Kidney (tissue), 13 donors: ENCODE measurements at regions not wholly inside any gene's neighbourhood (a gene's known extent, or its start where the extent isn't known, plus 50 kb on each side); places are given as distances from the start of the nearest gene placed in this dataset.

Experiments
- DNase-seq, 5 donors: peaks; one replicate each; pipeline ENCODE4 v3.0.0-alpha.2; 2013 to 2020
- FAIRE-seq: peaks from 2 replicates; lab custom pipeline; 2012; peaks lifted over from hg19 to GRCh38; lab: Jason Lieb, UNC
- H3K27ac ChIP-seq, 2 donors: one replicate each; pipeline ENCODE4 v1.7.0; 2013; ENCODE audit warnings: low read depth in 2 of 2, low read length in 2 of 2, inconsistent platforms in 1 of 2
- H3K27me3 ChIP-seq: one replicate; pipeline ENCODE4 v1.7.1; 2013; ENCODE audit warnings: low read length, inconsistent platforms; ENCODE audit not compliant: control insufficient read depth, insufficient read depth
- H3K36me3 ChIP-seq, 3 donors: one replicate each; pipeline versions ENCODE4 v1.7.0 to v1.7.1; 2013; ENCODE audit warnings: low read length in 3 of 3, control low read depth in 1 of 3, inconsistent platforms in 1 of 3; ENCODE audit not compliant: insufficient read depth in 3 of 3, control insufficient read depth in 2 of 3
- H3K4me1 ChIP-seq, 3 donors: one replicate each; pipeline versions ENCODE4 v1.7.0 to v1.7.1; 2013; ENCODE audit warnings: low read length in 3 of 3, inconsistent platforms in 1 of 3, low read depth in 1 of 3; ENCODE audit not compliant: control insufficient read depth in 2 of 3, insufficient read depth in 2 of 3
- H3K4me3 ChIP-seq, 3 donors: one replicate each; pipeline versions ENCODE4 v1.7.0 to v1.8.1; 2013; ENCODE audit warnings: low read length in 3 of 3, control low read depth in 1 of 3, inconsistent platforms in 1 of 3
- H3K9ac ChIP-seq, 3 donors: one replicate each; pipeline versions ENCODE4 v1.7.0 to v1.7.1; 2013; ENCODE audit warnings: low read length in 3 of 3, control low read depth in 1 of 3, inconsistent platforms in 1 of 3
- H3K9me3 ChIP-seq, 3 donors: one replicate each; pipeline versions ENCODE4 v1.7.0 to v1.7.1; 2013; ENCODE audit warnings: low read length in 3 of 3, control low read depth in 1 of 3, inconsistent platforms in 1 of 3; ENCODE audit not compliant: control insufficient read depth in 2 of 3, insufficient read depth in 1 of 3
- CTCF ChIP-seq: IDR thresholded peaks from 3 replicates; pipeline ENCODE4 v1.5.1; 2012; ENCODE audit warnings: mild to moderate bottlenecking, moderate library complexity, borderline replicate concordance; ENCODE audit not compliant: insufficient read depth; ENCODE audit errors: extremely low read depth
- intact Hi-C: fragments of 100-400 bp; cut with DNase I; formaldehyde crosslinking; loops from one replicate; pipeline ENCODE4 v1.11.1; 2022
- donor health status: control.
- donor health status: control.
- donor health status: control.
- donor health status: control.
- donor health status: control.
- donor health status: DM: yes; HTN: yes; CAD: no.
- donor health status: Normal renal cell carcinoma (clear cell type).

DNA sequence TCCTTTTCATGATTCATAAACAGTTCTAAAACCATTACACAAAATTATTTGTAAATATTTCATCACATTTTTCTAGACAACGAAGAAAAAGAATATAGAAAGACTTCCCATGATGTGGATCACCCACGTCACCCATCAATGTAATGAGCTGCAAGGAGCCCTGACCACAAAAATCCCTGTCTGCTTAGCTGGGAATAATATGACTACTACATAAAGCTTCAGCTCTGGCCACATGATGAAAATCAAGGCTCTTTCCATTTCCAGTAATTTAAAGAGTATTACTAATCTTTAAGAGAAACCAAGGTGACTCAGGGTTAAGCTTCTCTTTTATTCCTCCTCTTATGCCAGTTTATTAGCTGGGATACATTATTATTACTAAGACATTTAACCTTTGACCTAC lies 180.8 kb upstream of the CACNA2D1 start:
- no peak overlapping the region for H3K4me3 ChIP-seq
- no peaks in the 10 kb centered on the region for H3K9me3 ChIP-seq
- no peak for TF ChIP-seq CTCF
- H3K36me3 ChIP-seq = no peaks in the 10 kb centered on the region
- H3K27me3 ChIP-seq = no peaks in the 10 kb centered on the region
- H3K9ac ChIP-seq = no peak overlapping the region
- intact Hi-C loops = no loop called here
- no peak for FAIRE-seq
- DNase-seq = no peak
- H3K27ac ChIP-seq = no peak overlapping the region
- no peaks in the 10 kb centered on the region for H3K4me1 ChIP-seq

GRCh38 chr7:82623812-82624211 lies 180.2 kb upstream of the CACNA2D1 start:
- Histone ChIP-seq H3K36me3 (no peaks in the 10 kb centered on the region), H3K27me3 (no peaks in the 10 kb centered on the region), H3K9me3 (no peaks in the 10 kb centered on the region), H3K4me3 (no peak overlapping the region), H3K27ac (no peak overlapping the region), H3K4me1 (no peaks in the 10 kb centered on the region), H3K9ac (no peak overlapping the region)
- FAIRE-seq (no peak), DNase-seq (no peak)
- intact Hi-C loops = no loop called here
- no peak for TF ChIP-seq CTCF

GRCh38 chr7:82617156-82617555 lies 173.6 kb upstream of the CACNA2D1 start:
- H3K9me3 ChIP-seq = no peaks in the 10 kb centered on the region
- H3K9ac ChIP-seq = no peak overlapping the region
- no peak overlapping the region for H3K4me3 ChIP-seq
- H3K36me3 ChIP-seq = no peaks in the 10 kb centered on the region
- intact Hi-C loops = no loop called here
- no peaks in the 10 kb centered on the region for H3K27me3 ChIP-seq
- FAIRE-seq = no peak
- no peaks in the 10 kb centered on the region for H3K4me1 ChIP-seq
- no peak for TF ChIP-seq CTCF
- no peak overlapping the region for H3K27ac ChIP-seq
- no peak for DNase-seq

GRCh38 chr7:82616059-82616728 lies 172.6 kb upstream of the CACNA2D1 start:
- FAIRE-seq = no peak
- Histone ChIP-seq H3K36me3 (no peaks in the 10 kb centered on the region), H3K27ac (no peak overlapping the region), H3K4me1 (no peaks in the 10 kb centered on the region), H3K4me3 (no peak overlapping the region), H3K9ac (no peak overlapping the region), H3K9me3 (no peaks in the 10 kb centered on the region), H3K27me3 (no peaks in the 10 kb centered on the region)
- intact Hi-C loops = no loop called here
- TF ChIP-seq CTCF = no peak
- no peak for DNase-seq
